NOMO-1 (cell line): ENCODE measurements at regions not wholly inside any gene's neighbourhood (a gene's known extent, or its start where the extent isn't known, plus 50 kb on each side); places are given as distances from the start of the nearest gene placed in this dataset.

ENCODE experiments used
- DNase-seq, 2 experiments: peaks; one replicate each; lab custom pipeline; 2025; ENCODE audit not compliant: unreplicated experiment in 2 of 2; lab: John Stamatoyannopoulos, UW

DNA sequence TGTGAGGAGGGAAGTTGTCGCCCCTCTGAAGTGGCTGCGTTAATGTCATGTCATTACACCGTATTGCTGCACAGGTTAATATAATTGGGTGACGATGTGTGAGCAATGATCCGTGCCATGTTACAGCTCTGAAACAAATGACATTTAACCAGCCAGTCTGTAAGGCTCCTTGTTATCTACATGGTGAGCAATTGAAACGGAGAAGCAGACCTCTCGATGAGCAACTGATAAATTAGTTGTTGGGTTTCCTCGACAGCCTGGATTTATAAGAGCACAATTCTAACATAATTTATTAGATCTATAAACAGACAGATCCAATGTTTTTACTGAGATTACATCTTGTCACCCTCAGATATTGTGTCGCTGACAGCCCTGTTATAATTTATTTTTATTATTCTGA, 49.9 kb upstream of the MAFB start:
- DNase-seq: no peak

- DNase-seq: no peak
These were observed 50.8 kb upstream of the MAFB start for GRCh38 chr20:40739841-40740240.

DNA sequence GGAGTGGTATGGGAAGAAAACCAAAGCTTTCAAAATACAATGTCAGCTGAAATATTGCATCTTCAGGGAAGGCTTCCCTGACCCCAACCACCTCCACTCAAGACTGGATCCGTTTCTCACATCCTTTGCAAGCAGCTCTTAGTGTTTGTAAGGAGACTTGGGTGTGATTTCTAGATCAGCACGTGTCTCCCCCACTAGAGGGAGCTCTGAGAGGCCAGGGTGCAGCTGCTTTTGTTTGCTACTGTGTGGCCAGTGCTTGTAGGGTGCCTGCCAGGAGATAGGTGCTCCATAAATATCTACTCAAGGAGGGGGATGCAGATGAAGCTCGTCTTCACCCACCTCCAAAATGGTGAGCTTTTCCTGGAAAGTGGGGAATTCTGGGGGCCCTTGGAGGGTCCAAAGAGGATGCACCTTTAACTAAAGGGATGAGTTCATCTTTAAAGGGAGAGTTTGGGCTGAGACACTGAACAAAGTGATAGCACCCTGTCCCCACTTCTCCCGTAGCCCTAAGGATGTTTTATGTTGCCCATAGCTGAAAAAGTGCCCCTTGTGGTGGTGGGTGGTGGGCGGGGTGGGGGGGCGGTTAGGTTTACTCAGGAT, 52.6 kb upstream of the MAFB start:
- peak; percentile 26 to 39 for DNase-seq

DNA sequence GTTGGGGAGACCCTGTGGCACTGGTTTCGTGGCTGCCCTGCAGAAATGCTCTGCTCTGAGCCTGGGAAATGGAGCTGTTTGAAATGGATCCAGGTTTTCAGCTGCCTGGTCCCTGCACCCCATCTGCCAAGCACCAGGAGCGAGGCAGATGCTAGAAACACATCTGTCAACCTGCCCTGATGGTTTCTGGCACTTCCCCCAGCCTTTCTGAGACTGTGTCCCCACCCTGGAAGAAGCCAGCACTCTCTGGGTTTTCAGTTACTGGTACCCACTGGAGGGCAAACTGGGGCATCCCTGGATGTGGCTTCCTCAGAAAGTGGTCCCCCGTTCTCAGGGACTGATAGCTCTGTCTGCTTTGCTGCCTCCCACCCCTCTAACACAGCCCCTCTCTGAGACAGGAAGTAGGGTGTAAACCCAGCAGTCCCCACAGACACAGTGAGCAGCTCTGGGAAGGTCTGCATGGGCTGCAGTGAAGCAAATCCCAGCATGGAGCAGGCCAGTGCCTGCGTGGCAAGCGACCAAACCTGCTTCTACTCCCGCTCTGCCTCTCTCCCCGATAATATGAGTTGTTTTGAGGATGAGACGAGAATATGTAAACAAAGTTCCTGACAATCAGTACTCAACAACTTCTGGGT, 54.2 kb upstream of the MAFB start:
- no peak for DNase-seq

GRCh38 chr20:40744072-40744817, 55.2 kb upstream of the MAFB start:
- peak; percentile 23 to 28 for DNase-seq

- DNase-seq: no peak
These were observed 55.8 kb upstream of the MAFB start for GRCh38 chr20:40744818-40745175.

GRCh38 chr20:40746251-40746650, 57.2 kb upstream of the MAFB start:
- DNase-seq: no peak

- DNase-seq: no peak
These were observed 59.1 kb upstream of the MAFB start for GRCh38 chr20:40748182-40748581.

- DNase-seq: no peak
These were observed 61.0 kb upstream of the MAFB start for GRCh38 chr20:40749985-40750506.

- no peak for DNase-seq
These were observed 61.6 kb upstream of the MAFB start for GRCh38 chr20:40750541-40751035.

DNA sequence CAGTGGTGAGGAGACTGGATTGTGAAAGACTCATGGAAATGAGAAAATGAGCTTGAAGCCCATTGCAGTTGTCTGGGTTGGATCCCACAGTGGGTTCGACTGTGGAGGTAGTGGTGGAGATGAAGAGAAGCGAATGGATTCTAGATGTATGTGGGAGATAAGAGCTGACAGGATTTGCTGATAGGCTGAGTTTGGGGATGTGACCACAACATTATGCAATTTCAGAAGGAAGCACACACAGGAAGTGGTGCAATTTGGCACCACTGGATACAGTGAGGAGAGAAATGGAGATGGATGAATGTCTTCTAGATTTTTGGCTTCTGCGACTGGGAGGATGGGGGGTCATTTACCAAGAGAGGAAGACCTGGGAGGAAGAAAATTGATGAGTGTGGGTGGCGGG, 64.4 kb upstream of the MAFB start:
- peak; percentile 36 to 46 for DNase-seq

GRCh38 chr20:40754339-40754943, 65.4 kb upstream of the MAFB start:
- DNase-seq: no peak

DNA sequence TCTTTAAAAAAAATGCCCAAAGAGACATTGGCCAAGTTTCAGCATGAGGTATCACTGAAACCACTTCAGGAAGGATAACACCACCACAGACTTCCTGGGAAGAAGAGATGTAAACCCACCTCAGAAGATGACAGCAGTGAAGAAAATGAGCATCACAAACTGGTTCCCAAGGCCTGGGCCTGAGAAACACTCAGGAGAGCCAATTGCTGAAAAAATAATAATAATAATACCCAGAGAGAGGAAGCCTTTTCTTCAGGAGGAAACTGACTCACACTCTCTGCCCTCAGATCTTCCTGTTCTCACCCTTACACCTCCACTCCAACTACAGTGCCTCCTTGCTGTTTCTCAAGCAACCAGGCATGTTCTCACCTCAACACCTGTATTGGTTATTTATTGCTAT, 68.1 kb upstream of the MAFB start:
- peak; percentile 15 to 30 for DNase-seq

DNA sequence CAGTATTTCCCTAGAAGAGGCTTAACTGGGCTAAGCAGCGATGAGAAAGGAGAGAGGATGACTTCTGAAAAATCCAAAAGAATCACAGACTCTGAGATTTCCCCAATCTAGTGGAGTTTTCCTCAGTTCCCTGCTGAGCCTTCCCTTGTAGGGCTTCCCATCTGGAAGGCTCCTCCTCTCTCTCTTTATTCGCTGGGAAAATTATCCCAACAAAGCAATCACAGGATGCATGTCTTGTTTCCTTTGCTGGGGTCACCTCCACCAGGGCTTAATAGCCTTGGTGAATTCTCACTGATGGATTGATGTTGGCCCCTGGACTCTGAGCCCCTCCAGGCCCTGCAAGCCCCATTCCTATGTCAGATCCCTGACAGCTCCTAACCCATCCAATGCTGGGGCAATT, 69.8 kb upstream of the MAFB start:
- no peak for DNase-seq

DNA sequence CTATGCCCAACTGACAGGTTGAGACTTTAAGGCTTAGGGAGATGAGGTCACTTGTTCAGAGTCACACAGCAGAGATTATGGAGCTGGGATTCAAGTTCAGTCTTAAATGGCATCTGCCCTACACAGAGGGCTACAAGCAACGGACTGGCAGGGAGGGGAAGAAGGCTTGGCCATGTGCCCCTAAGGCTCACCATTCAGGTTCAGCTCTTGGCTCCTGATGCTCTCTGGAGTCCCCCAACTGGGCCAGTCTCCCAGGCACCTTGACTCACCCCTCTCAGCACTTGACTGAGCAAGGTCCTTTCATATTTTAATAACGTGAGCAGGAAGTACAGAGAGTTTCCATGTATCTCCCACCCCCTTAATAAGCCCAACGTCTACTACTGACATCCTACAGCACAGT, 71.4 kb upstream of the MAFB start:
- DNase-seq: no peak

DNA sequence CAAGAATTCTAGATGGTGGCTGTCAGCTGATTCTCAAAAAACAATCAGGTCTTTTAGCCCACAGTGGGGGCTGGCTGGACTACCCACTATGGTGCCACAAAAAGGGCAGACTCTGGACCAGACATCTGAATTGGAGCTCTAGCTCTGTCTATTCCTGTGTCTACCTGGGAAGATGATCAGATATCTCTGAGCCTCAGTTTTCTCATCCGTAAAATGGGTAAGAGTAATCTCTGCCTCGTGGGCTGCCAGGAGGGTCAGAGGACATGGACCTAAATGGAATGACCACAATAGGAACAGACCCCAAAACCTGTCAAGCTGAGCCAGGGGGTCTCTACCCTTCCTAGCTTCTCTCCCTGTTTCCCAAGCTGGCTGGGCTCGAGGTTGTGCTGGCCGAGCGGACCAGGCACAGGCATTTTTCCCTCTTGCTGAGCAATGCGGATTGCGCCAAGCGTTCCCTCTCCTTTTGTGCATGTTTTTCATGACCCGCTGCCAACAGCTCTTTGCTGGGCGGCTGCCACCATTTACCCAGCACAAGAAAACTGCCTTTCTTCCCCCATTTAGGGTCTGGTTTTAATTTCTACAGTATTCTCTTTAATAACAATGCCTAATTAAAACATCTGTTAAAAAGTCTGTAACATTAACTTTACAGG, 74.7 kb upstream of the MAFB start:
- no peak for DNase-seq

GRCh38 chr20:40765814-40766480, 76.9 kb upstream of the MAFB start:
- no peak for DNase-seq

GRCh38 chr20:40766790-40767614, 78.0 kb upstream of the MAFB start:
- DNase-seq: no peak

DNA sequence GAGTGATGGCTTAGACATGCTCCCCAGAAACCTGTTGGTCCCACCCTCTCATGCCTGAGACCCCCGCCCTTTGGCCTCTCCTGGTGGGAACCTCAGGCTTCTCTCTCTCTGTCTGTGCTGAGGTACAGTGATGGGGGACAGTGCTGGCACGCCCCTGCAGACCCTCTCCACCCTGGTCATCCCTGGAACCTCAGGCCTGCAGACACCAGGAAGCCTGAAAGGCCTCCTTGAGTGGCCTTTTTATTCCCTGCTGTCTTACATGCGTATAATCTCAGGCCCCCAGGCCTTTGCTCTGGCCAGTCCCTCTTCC, 78.5 kb upstream of the MAFB start:
- DNase-seq: no peak

DNA sequence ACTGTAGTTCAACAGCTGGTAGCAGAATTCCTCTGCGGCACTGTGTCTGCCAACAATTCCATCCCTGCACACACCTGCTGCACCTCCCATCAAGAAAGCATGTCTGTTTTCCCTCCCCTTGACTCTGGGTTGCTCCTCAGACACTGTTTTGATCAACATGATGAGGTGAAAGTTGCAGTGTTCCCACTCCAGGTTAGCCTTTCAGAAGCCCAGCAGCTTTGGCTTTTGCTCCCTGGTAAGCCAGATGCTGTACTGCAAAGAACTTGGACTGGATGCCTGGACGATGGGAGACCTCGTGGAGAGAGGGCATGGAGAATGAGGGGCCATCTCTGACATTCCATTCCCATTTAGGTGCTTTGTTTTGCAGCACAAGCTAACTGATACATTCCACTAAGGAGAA, 79.1 kb upstream of the MAFB start:
- no peak for DNase-seq
